MM.1S (cell line): ENCODE measurements at regions not wholly inside any gene's neighbourhood (a gene's known extent, or its start where the extent isn't known, plus 50 kb on each side); places are given as distances from the start of the nearest gene placed in this dataset.
"Not testable (repeated sequence)": the region's sequence is repeated elsewhere in the genome, so short reads cannot be mapped to it uniquely, and the experiment has no call there.

Experiments
- CTCF ChIP-seq: fragments of 300-600 bp; sonication (generic); IDR thresholded peaks from 2 replicates; pipeline ENCODE4 v1.5.1; 2016; ENCODE audit warnings: antibody characterized with exemption, low read length, mixed read lengths
- EZH2 ChIP-seq: fragments of 300-600 bp; sonication (generic); optimal IDR thresholded peaks from 2 replicates; pipeline ENCODE3; 2017; ENCODE audit warnings: low read depth, mild to moderate bottlenecking, antibody characterized with exemption, low read length, mixed read lengths
- EZH2phosphoT487 ChIP-seq: fragments of 300-600 bp; sonication (generic); IDR thresholded peaks from 2 replicates; pipeline ENCODE4 v1.6.1; 2018; ENCODE audit warnings: antibody characterized with exemption, low read length

DNA sequence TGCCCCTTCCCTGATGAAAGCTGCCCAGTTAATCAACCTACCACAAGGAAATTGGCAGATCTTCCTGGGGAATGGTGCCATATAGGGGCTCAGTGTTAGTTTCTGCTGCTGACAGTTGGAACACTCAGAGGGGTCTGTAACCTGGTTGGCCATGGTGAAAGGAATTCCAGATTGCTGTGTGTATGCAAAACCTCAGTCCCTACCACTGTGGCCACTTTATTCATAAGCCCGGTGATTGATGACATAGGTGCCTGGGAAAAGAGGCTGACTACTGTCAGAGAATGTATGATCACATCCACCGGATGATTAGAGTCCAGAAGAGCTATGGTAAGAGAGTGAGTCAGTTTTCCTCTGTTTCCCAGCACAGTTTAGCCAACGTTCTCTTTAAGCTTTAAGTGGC lies 363.9 kb upstream of the NPAP1 start:
- TF ChIP-seq EZH2, CTCF, EZH2phosphoT487: not testable (repeated sequence)
